HAP-1 (cell line): ENCODE measurements at regions not wholly inside any gene's neighbourhood (a gene's known extent, or its start where the extent isn't known, plus 50 kb on each side); places are given as distances from the start of the nearest gene placed in this dataset.

Experiments
- DNase-seq, 2 experiments: peaks; one replicate each; pipeline ENCODE4 v3.0.0-alpha.2; 2016 to 2020; ENCODE audit warnings: low spot score in 2 of 2
- H3K27me3 ChIP-seq: fragments of 250-450 bp; sonication (Bioruptor Pico); 2 replicates; pipeline ENCODE4 v1.5.1; 2020; ENCODE audit warnings: low read depth, mild to moderate bottlenecking, moderate library complexity
- H3K36me3 ChIP-seq: fragments of 250-450 bp; sonication (Bioruptor Pico); replicated peaks from 2 replicates; pipeline ENCODE4 v1.5.1; 2020; ENCODE audit warnings: mild to moderate bottlenecking
- H3K4me1 ChIP-seq: fragments of 250-450 bp; sonication (Bioruptor Pico); 2 replicates; pipeline ENCODE4 v1.5.1; 2020; ENCODE audit warnings: mild to moderate bottlenecking
- H3K4me3 ChIP-seq: fragments of 250-450 bp; sonication (Bioruptor Pico); 2 replicates; pipeline ENCODE4 v1.5.1; 2020; ENCODE audit warnings: mild to moderate bottlenecking, moderate library complexity
- H3K9me3 ChIP-seq: fragments of 250-450 bp; sonication (Bioruptor Pico); 2 replicates; pipeline ENCODE4 v1.5.1; 2020; ENCODE audit warnings: mild to moderate bottlenecking, moderate library complexity
- in situ Hi-C: fragments of 300-500 bp; cut with MboI; formaldehyde crosslinking; loops from 3 replicates; pipeline ENCODE4 v1.14.3; 2020; ENCODE audit warnings: low sequenced_read_pairs, inconsistent platforms, mixed read lengths

GRCh38 chr13:40404967-40405716 is 261.3 kb downstream of the FOXO1 start:
- DNase-seq: no peak
- in situ Hi-C loops: no loop called here
- no peaks in the 10 kb centered on the region for H3K9me3 ChIP-seq
- H3K4me1 ChIP-seq: peaks cover 2% of the 10 kb centered on the region
- no peak overlapping the region for H3K4me3 ChIP-seq
- H3K27me3 ChIP-seq: no peaks in the 10 kb centered on the region
- no peaks in the 10 kb centered on the region for H3K36me3 ChIP-seq

DNA sequence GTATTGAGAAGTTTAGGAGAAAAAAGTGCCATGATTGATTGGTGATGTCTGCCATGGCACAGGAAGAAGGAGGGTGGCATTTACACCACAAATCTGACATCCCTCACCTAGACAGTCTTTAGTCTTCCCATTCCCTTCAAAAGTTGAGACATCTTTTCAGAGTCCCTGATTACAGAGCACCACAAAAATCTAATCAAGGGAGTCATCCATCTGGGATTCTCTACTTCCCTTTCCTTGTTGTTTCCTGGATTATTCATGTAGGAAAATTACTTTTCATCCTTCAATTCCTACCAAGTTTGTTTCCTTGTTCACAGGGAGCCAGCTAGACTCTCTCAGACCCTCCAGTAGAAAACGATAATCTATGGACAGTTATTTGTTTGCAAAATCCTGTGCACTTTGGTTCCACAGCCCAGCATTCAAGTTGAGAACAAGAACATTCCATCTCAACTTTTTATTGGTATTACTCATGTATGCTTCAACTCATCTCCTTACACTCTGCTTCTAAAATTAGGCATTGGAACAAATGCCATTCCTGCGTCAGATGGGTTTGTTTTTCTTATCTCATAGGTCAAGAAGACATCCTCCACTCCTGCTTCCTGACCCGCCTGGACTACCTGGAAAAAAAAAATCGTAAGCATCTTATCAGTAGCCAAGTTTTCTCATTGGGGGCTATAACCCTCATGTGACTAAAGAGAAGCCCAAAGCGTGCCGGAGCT is 259.9 kb downstream of the FOXO1 start:
- H3K4me3 ChIP-seq: no peak overlapping the region
- no peaks in the 10 kb centered on the region for H3K27me3 ChIP-seq
- DNase-seq: no peak
- H3K4me1 ChIP-seq: peaks cover 2% of the 10 kb centered on the region
- H3K36me3 ChIP-seq: no peaks in the 10 kb centered on the region
- in situ Hi-C loops: no loop called here
- H3K9me3 ChIP-seq: no peaks in the 10 kb centered on the region

- in situ Hi-C loops: no loop called here
- no peak overlapping the region for H3K4me3 ChIP-seq
- no peak for DNase-seq
- H3K36me3 ChIP-seq: no peaks in the 10 kb centered on the region
- no peaks in the 10 kb centered on the region for H3K27me3 ChIP-seq
- H3K9me3 ChIP-seq: no peaks in the 10 kb centered on the region
- peaks cover 2% of the 10 kb centered on the region for H3K4me1 ChIP-seq
Observed at GRCh38 chr13:40407567-40407966, 258.9 kb downstream of the FOXO1 start.

DNA sequence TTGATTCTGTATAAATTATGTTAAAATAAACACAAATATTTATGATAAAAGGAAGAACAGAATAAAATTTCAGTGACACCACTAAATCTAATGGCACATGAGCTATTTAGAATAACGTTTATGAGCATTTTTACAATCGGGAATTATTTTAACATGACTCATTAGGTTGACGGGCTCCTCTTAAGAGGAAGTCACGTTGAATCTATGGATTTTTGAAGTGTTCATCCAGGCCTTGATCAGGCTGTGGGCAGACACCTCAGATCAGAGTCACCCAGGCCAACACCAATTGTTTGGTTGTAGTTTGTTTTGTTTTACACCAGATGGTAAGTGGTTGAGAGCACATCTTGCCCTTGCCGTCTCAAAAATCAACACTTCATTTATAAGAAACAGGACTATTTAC is 257.8 kb downstream of the FOXO1 start:
- H3K36me3 ChIP-seq: no peaks in the 10 kb centered on the region
- in situ Hi-C loops: no loop called here
- no peaks in the 10 kb centered on the region for H3K4me1 ChIP-seq
- H3K9me3 ChIP-seq: no peaks in the 10 kb centered on the region
- no peak for DNase-seq
- no peak overlapping the region for H3K4me3 ChIP-seq
- H3K27me3 ChIP-seq: no peaks in the 10 kb centered on the region

- in situ Hi-C loops: no loop called here
- Histone ChIP-seq H3K9me3 (no peaks in the 10 kb centered on the region), H3K27me3 (no peaks in the 10 kb centered on the region), H3K36me3 (no peaks in the 10 kb centered on the region), H3K4me3 (no peak overlapping the region), H3K4me1 (no peaks in the 10 kb centered on the region)
- DNase-seq: no peak
Observed at GRCh38 chr13:40409278-40409677, 257.2 kb downstream of the FOXO1 start.

GRCh38 chr13:40410315-40410714 is 256.1 kb downstream of the FOXO1 start:
- in situ Hi-C loops: no loop called here
- Histone ChIP-seq H3K4me3 (no peak overlapping the region), H3K36me3 (no peaks in the 10 kb centered on the region), H3K9me3 (no peaks in the 10 kb centered on the region), H3K27me3 (no peaks in the 10 kb centered on the region), H3K4me1 (no peaks in the 10 kb centered on the region)
- no peak for DNase-seq

- no peaks in the 10 kb centered on the region for H3K27me3 ChIP-seq
- no peak overlapping the region for H3K4me3 ChIP-seq
- no peak for DNase-seq
- in situ Hi-C loops: no loop called here
- no peaks in the 10 kb centered on the region for H3K36me3 ChIP-seq
- no peaks in the 10 kb centered on the region for H3K4me1 ChIP-seq
- no peaks in the 10 kb centered on the region for H3K9me3 ChIP-seq
Observed at GRCh38 chr13:40420160-40420740, 246.2 kb downstream of the FOXO1 start.

GRCh38 chr13:40422588-40423235 is 243.7 kb downstream of the FOXO1 start:
- Histone ChIP-seq H3K4me1 (no peaks in the 10 kb centered on the region), H3K4me3 (no peak overlapping the region), H3K36me3 (no peaks in the 10 kb centered on the region), H3K27me3 (no peaks in the 10 kb centered on the region), H3K9me3 (no peaks in the 10 kb centered on the region)
- in situ Hi-C loops: no loop called here
- no peak for DNase-seq

GRCh38 chr13:40428354-40428753 is 238.1 kb downstream of the FOXO1 start:
- H3K4me3 ChIP-seq: no peak overlapping the region
- no peak for DNase-seq
- H3K36me3 ChIP-seq: no peaks in the 10 kb centered on the region
- no peaks in the 10 kb centered on the region for H3K27me3 ChIP-seq
- no peaks in the 10 kb centered on the region for H3K4me1 ChIP-seq
- no peaks in the 10 kb centered on the region for H3K9me3 ChIP-seq
- in situ Hi-C loops: no loop called here

GRCh38 chr13:40429706-40430545 is 236.5 kb downstream of the FOXO1 start:
- no peaks in the 10 kb centered on the region for H3K27me3 ChIP-seq
- H3K4me1 ChIP-seq: no peaks in the 10 kb centered on the region
- no peaks in the 10 kb centered on the region for H3K9me3 ChIP-seq
- in situ Hi-C loops: no loop called here
- no peak overlapping the region for H3K4me3 ChIP-seq
- H3K36me3 ChIP-seq: no peaks in the 10 kb centered on the region
- DNase-seq: no peak

DNA sequence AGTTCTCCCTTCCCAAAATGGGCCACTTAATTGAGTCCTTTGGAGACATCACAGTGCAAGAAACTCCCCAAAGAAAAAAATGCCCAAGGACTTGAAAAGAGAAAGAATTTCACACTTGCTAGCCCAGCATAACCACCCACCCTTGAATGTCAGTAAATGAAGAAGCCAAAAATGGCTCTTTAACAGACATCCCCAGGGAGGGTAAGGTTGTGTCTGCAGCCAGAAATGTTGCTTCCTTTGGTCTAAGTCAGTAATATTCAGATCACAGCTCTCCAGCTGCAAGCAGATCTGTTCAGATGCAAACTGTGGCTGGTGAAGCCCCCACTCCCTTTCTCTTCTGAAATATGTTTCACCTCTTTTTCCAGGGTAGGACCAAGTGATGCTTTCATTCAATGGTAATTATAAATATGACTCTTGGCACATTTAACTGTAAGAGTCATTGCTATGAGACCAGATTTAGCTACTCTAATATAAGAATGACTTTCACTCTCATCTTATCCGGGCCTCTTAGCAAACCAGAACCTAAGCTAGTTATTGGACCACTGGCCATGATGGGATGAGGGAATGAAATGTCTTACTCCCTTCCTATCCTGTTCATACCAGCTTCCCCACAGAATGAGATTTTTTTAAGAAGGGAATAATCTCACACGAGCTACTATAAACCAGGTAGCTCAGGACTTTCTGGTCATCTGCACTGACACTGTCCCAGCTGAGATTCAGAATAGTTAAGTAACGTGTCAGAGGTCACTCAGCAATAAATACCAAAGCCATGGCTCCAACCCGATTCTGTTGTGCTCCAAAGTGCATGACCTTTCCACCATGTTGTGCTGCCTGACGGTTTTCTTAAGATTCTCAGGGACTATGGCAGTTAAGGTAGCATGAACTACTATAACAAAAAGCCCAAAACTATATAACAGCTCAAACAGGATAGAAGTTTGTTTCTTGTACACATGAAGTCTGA is 234.1 kb downstream of the FOXO1 start:
- Histone ChIP-seq H3K27me3 (no peaks in the 10 kb centered on the region), H3K36me3 (no peaks in the 10 kb centered on the region), H3K9me3 (no peaks in the 10 kb centered on the region), H3K4me1 (no peaks in the 10 kb centered on the region), H3K4me3 (no peak overlapping the region)
- DNase-seq: no peak
- in situ Hi-C loops: no loop called here

GRCh38 chr13:40433001-40433400 is 233.4 kb downstream of the FOXO1 start:
- no peaks in the 10 kb centered on the region for H3K4me1 ChIP-seq
- no peaks in the 10 kb centered on the region for H3K9me3 ChIP-seq
- no peaks in the 10 kb centered on the region for H3K27me3 ChIP-seq
- in situ Hi-C loops: no loop called here
- no peak overlapping the region for H3K4me3 ChIP-seq
- no peaks in the 10 kb centered on the region for H3K36me3 ChIP-seq
- DNase-seq: no peak
